GM13976 (cell line): ENCODE measurements at regions not wholly inside any gene's neighbourhood (a gene's known extent, or its start where the extent isn't known, plus 50 kb on each side); places are given as distances from the start of the nearest gene placed in this dataset.

Source experiments
- DNase-seq: peaks from one replicate; pipeline ENCODE4 v3.0.0; 2012; ENCODE audit warnings: low spot score
- in situ Hi-C: fragments of 300-500 bp; cut with MboI; formaldehyde crosslinking; loops from one replicate; pipeline ENCODE4 v1.12.0; 2022; ENCODE audit warnings: low sequenced_read_pairs, mixed read lengths, inconsistent platforms; ENCODE audit not compliant: unreplicated experiment
- TF ChIP-seq, protein P1 (sequence below): IDR thresholded peaks from 2 replicates; pipeline ENCODE4 v1.5.1; 2012; ENCODE audit warnings: borderline replicate concordance, mild to moderate bottlenecking; ENCODE audit not compliant: insufficient read depth; ENCODE audit errors: extremely low read depth, missing control alignments, control extremely low read depth

DNA sequence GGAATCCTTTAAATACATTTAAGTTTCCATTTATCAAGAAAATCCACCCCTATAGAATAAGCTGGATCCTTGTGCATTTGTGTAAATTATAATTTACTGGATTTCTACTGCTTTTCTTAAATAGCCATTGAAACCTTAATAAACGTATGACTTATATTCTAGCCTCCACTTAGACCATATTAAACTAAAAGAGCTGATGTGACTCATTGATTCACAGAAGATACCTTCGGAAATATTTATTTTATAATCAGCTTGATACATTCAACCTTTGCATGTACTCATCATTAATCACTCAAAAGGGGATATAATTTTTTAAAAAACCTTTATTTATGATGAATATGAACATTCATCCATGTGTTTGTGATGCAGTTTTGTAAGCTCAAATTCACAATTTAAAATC lies 136.3 kb downstream of the SPRY2 start:
- in situ Hi-C loops = no loop called here
- TF ChIP-seq, protein P1, sequence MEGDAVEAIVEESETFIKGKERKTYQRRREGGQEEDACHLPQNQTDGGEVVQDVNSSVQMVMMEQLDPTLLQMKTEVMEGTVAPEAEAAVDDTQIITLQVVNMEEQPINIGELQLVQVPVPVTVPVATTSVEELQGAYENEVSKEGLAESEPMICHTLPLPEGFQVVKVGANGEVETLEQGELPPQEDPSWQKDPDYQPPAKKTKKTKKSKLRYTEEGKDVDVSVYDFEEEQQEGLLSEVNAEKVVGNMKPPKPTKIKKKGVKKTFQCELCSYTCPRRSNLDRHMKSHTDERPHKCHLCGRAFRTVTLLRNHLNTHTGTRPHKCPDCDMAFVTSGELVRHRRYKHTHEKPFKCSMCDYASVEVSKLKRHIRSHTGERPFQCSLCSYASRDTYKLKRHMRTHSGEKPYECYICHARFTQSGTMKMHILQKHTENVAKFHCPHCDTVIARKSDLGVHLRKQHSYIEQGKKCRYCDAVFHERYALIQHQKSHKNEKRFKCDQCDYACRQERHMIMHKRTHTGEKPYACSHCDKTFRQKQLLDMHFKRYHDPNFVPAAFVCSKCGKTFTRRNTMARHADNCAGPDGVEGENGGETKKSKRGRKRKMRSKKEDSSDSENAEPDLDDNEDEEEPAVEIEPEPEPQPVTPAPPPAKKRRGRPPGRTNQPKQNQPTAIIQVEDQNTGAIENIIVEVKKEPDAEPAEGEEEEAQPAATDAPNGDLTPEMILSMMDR = no peak
- no peak for DNase-seq

DNA sequence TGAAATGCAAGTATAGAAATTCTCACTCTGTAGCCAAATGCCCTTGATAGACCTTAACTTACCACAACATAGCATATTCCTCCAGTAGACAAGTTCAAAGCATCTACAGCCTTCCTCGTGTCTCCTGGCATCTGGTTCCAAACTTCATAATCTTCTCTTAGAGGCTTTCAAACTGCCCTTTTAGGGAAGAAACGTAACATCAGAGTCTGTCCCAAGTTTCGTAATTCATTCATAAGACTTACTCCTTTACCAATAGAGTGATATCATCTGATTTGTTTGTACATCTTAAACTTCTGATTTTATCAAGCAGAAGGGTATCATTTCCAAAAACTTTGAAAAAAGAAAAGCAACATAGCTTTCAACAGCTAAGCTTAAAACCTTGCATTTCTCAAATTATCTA lies 137.4 kb downstream of the SPRY2 start:
- TF ChIP-seq, protein P1 = no peak
- DNase-seq = no peak
- in situ Hi-C loops = no loop called here

DNA sequence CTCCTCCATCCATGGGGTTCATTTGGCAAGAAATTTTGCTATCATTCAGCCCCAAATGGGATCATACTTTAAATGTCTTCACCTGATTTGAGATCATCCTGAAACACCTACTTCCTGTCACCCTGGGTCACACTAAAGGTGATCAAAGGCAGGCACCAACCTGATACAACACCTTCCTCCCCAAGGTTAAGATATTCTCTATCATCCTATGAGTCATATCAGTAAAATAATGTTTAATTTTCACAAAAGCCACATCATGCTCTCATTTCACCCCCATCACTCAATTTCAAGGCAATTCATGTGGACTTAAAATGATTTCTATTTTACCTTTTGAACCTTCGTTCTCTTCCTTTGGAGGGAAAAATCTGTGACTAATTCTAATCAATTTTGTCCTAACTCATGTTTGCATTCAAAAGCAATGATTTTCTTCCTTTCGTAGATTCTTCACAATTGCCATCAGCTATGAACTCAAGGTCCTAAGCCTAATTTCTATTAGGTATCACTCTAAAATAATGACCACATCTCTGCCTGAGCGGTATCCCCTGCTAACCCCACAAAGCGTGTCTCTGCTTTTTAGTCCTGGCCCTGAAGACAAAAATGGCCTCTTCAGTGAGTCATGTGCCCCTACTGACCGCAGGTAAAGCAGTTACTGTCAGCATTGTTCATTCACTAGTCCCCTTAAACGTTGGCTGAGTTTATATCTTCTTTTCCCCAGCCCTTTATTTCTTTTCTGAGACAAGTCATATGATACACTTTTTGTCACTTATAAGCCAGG lies 139.0 kb downstream of the SPRY2 start:
- no peak for DNase-seq
- in situ Hi-C loops = no loop called here
- TF ChIP-seq, protein P1 = no peak

DNA sequence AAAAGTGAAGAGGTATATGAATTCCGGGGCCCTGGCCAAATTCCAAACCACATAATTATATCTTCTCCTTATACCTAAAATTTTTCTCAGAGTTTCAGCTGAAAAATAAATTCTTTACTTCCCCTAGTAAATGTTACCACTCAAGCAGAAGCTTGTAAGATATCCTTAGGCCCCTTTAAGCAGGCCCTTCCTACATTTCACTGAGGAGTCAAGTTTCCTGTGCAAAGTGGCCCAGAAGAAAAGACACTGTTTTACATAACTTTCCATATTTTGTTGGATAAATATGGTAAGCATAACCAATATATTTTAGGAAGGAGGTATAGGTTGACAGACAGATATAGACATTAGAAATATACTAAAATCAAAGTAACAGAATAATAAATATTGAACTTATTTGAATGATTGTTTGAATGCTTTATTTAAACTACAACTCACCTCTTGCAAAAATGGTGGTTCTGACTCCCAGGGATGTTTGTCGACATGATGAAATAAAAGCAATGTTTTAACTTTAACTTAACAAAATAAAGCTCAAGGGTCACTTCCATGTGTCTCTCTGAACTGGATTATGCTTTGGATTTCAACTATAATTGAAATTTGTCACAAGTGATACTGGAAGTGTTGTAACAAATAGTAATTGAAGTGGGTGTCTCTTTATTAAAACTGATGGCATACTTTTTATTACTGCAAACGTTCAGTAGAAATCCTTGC lies 141.2 kb downstream of the SPRY2 start:
- TF ChIP-seq, protein P1 = no peak
- in situ Hi-C loops = no loop called here

GRCh38 chr13:80199067-80199466 lies 141.9 kb downstream of the SPRY2 start:
- DNase-seq = no peak
- in situ Hi-C loops = no loop called here
- TF ChIP-seq, protein P1 = no peak

More for the DNA sequence above, 141.2 kb downstream of the SPRY2 start:
- no peak for DNase-seq

DNA sequence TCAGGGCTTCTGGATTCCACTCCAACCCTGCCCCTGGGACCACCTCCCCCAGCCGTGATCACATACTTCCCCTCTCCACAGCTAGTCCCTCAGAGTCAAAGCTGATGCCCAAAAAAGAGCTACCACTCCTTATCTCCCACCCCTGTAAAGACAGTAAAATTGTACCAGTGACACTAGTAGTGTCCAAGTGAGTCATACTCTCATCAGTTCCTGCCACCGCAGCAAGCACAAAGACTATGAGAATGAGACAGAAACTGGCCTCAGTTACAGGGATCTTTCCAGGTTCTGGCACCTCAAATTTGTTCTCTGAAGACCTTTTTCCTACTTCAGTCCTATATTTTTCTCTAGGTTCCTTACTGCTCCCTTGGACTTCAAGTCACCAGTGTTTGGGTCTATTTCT lies 144.2 kb downstream of the SPRY2 start:
- DNase-seq = no peak
- TF ChIP-seq, protein P1 = no peak
- in situ Hi-C loops = no loop called here

GRCh38 chr13:80195649-80196048 lies 145.3 kb downstream of the SPRY2 start:
- in situ Hi-C loops = no loop called here
- DNase-seq = no peak
- TF ChIP-seq, protein P1 = no peak
